Suprapubic skin (tissue), 4 donors: ENCODE measurements at regions not wholly inside any gene's neighbourhood (a gene's known extent, or its start where the extent isn't known, plus 50 kb on each side); places are given as distances from the start of the nearest gene placed in this dataset.

Experiments
- DNase-seq, 2 donors: peaks; one replicate each; pipeline ENCODE4 v3.0.0-alpha.2; 2019; ENCODE audit warnings: low spot score in 2 of 2
- H3K27ac ChIP-seq: fragments of 200-600 bp; sonication (generic); one replicate; pipeline ENCODE4 v1.5.1; 2019
- H3K27me3 ChIP-seq: fragments of 200-600 bp; sonication (generic); one replicate; pipeline ENCODE4 v1.5.1; 2019
- H3K36me3 ChIP-seq: fragments of 200-600 bp; sonication (generic); one replicate; pipeline ENCODE4 v1.5.1; 2019
- H3K4me1 ChIP-seq: fragments of 200-600 bp; sonication (generic); one replicate; pipeline ENCODE4 v1.5.1; 2019
- H3K4me3 ChIP-seq: fragments of 200-600 bp; sonication (generic); one replicate; pipeline ENCODE4 v1.5.1; 2019; ENCODE audit warnings: mild to moderate bottlenecking
- H3K9me3 ChIP-seq: fragments of 200-600 bp; sonication (generic); one replicate; pipeline ENCODE4 v1.5.1; 2019
- EP300 ChIP-seq: sonication (generic); formaldehyde crosslinking; IDR thresholded peaks from one replicate; pipeline ENCODE4 v1.6.1; 2017; ENCODE audit warnings: antibody characterized with exemption
- POLR2A ChIP-seq, 2 donors: fragments of 450-650 bp; IDR thresholded peaks; one replicate each; pipeline ENCODE4 v1.6.1; 2017; ENCODE audit warnings: antibody characterized with exemption in 2 of 2, mild to moderate bottlenecking in 2 of 2, moderate library complexity in 2 of 2
- POLR2AphosphoS5 ChIP-seq, 3 donors: sonication (generic); formaldehyde crosslinking; IDR thresholded peaks; one replicate each; pipeline ENCODE4 v1.6.1; 2017; ENCODE audit warnings: antibody characterized with exemption in 3 of 3
- WGBS: methylation state at CpG from one replicate; pipeline ENCODE4 v1.1.5; 2018; 5-methylcytosine and 5-hydroxymethylcytosine counted together
- TF ChIP-seq, protein P1 (sequence below), 2 donors: fragments of 200-600 bp in 1 of 2; fragments of 450-650 bp in 1 of 2; sonication (generic) in 1 of 2; IDR thresholded peaks; one replicate each; pipeline ENCODE4 v1.5.1; 2016 to 2019; ENCODE audit warnings: antibody characterized with exemption in 2 of 2, mild to moderate bottlenecking in 1 of 2, moderate library complexity in 1 of 2

DNA sequence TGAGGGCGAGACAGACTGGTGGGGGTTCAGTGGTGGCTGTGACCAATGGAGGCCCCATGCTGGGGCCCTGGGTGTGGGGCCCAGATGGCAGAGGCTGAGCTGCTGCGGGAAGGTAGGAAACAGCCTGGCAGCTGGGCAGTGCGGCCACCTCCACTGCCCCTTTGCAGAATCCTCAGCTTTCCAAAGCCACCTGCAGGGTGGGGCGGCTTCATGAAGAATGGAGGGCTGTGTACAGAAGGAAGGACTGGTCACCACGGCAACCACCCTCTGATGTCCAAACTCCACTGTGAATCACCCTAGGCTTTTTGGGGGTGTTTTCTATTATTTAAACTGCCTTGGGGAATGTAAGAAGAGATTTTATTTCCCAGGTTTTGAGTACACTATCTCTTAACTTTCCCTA lies 166.3 kb upstream of the NAV2 start:
- H3K27me3 ChIP-seq: no peaks in the 10 kb centered on the region

DNA sequence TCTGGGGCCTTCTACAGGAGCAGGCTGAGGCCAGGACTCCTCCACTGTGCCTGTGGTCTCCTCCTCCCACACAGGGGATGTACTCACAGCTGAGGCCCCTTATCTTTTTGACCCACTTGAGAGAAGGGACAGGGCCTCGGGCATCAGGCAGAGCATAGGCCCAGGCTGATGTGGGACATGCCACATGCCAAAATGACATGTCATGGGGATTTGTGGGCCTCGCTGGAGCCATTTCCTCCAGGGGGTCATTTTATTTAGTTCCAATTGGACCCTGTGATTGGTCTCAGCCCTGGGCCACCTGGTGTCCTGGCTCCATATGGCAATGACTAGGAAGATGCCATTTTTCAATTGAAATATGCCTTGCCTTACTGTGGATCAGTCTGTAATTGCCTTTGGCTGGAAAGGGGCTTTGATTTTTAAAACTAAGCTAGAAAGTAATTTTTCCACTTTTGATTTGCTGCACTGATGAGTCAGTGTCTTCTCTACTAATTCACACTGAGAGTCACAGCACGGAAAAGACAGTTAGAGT lies 171.1 kb upstream of the NAV2 start:
- Histone ChIP-seq H3K27ac (no peak overlapping the region), H3K9me3 (no peaks in the 10 kb centered on the region), H3K27me3 (no peaks in the 10 kb centered on the region), H3K36me3 (no peaks in the 10 kb centered on the region), H3K4me1 (no peaks in the 10 kb centered on the region), H3K4me3 (no peak overlapping the region)
- no peak for DNase-seq
- TF ChIP-seq, protein P1, sequence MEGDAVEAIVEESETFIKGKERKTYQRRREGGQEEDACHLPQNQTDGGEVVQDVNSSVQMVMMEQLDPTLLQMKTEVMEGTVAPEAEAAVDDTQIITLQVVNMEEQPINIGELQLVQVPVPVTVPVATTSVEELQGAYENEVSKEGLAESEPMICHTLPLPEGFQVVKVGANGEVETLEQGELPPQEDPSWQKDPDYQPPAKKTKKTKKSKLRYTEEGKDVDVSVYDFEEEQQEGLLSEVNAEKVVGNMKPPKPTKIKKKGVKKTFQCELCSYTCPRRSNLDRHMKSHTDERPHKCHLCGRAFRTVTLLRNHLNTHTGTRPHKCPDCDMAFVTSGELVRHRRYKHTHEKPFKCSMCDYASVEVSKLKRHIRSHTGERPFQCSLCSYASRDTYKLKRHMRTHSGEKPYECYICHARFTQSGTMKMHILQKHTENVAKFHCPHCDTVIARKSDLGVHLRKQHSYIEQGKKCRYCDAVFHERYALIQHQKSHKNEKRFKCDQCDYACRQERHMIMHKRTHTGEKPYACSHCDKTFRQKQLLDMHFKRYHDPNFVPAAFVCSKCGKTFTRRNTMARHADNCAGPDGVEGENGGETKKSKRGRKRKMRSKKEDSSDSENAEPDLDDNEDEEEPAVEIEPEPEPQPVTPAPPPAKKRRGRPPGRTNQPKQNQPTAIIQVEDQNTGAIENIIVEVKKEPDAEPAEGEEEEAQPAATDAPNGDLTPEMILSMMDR (IDR thresholded peaks at IDR 0.05): no peak
- TF ChIP-seq POLR2AphosphoS5 (IDR thresholded peaks at IDR 0.05) (no peak), EP300 (no peak), POLR2A (IDR thresholded peaks at IDR 0.05) (no peak)
- WGBS: 81% methylated on average over 3 of the region's 3 CpGs

More for the DNA sequence above, 166.3 kb upstream of the NAV2 start:
- TF ChIP-seq POLR2AphosphoS5 (IDR thresholded peaks at IDR 0.05) (no peak), EP300 (no peak), POLR2A (IDR thresholded peaks at IDR 0.05) (no peak)
- TF ChIP-seq, protein P1 (IDR thresholded peaks at IDR 0.05): no peak
- WGBS: 81% methylated on average over 5 of the region's 5 CpGs
- no peak for DNase-seq
- no peaks in the 10 kb centered on the region for H3K9me3 ChIP-seq
- no peak overlapping the region for H3K4me3 ChIP-seq
- H3K27ac ChIP-seq: no peak overlapping the region
- H3K4me1 ChIP-seq: no peaks in the 10 kb centered on the region
- no peaks in the 10 kb centered on the region for H3K36me3 ChIP-seq

DNA sequence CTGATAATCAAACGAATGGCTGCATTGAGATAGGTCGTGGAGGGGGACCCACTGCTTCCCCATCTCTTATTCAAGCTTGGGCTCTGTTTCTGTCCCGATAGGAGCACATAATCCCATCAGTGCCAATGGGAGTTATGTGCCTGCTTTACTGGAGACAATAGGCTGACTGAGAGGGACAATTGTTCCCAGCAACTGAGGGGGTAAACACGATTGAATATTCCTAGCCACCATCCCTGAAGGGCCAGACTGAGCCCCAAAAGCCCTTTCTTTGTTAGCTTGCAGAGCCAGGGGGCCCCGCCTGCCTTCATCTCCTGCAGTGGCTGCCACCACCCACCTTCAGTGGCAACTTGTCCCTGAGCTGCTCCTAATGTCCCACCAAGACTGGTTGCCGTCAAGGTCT lies 172.8 kb upstream of the NAV2 start:
- H3K27me3 ChIP-seq: no peaks in the 10 kb centered on the region
- TF ChIP-seq, protein P1 (IDR thresholded peaks at IDR 0.05): no peak
- TF ChIP-seq POLR2AphosphoS5 (IDR thresholded peaks at IDR 0.05): no peak
- no peak for TF ChIP-seq POLR2A (IDR thresholded peaks at IDR 0.05)
- no peak for TF ChIP-seq EP300
- H3K4me3 ChIP-seq: no peak overlapping the region
- DNase-seq: no peak
- H3K36me3 ChIP-seq: no peaks in the 10 kb centered on the region
- no peaks in the 10 kb centered on the region for H3K4me1 ChIP-seq
- H3K27ac ChIP-seq: no peak overlapping the region
- WGBS: 84% methylated on average over 5 of the region's 6 CpGs
- no peaks in the 10 kb centered on the region for H3K9me3 ChIP-seq

- no peak for DNase-seq
- 80% methylated on average over 3 of the region's 3 CpGs for WGBS
- no peak overlapping the region for H3K4me3 ChIP-seq
- no peaks in the 10 kb centered on the region for H3K9me3 ChIP-seq
- H3K36me3 ChIP-seq: no peaks in the 10 kb centered on the region
- no peak overlapping the region for H3K27ac ChIP-seq
- no peaks in the 10 kb centered on the region for H3K4me1 ChIP-seq
- TF ChIP-seq POLR2AphosphoS5 (IDR thresholded peaks at IDR 0.05): no peak
- TF ChIP-seq POLR2A (IDR thresholded peaks at IDR 0.05): no peak
- no peak for TF ChIP-seq EP300
- TF ChIP-seq, protein P1 (IDR thresholded peaks at IDR 0.05): no peak
- H3K27me3 ChIP-seq: no peaks in the 10 kb centered on the region
These were observed 174.7 kb upstream of the NAV2 start for GRCh38 chr11:19537803-19538453.

- TF ChIP-seq POLR2AphosphoS5 (IDR thresholded peaks at IDR 0.05) (no peak), POLR2A (IDR thresholded peaks at IDR 0.05) (no peak), EP300 (no peak)
- TF ChIP-seq, protein P1 (IDR thresholded peaks at IDR 0.05): no peak
- WGBS: 60% methylated on average over 4 of the region's 4 CpGs
- Histone ChIP-seq H3K4me3 (no peak overlapping the region), H3K36me3 (no peaks in the 10 kb centered on the region), H3K9me3 (no peaks in the 10 kb centered on the region), H3K4me1 (no peaks in the 10 kb centered on the region), H3K27me3 (no peaks in the 10 kb centered on the region), H3K27ac (no peak overlapping the region)
- DNase-seq: no peak
These were observed 176.5 kb upstream of the NAV2 start for GRCh38 chr11:19536131-19536530.
